CD14-positive monocyte (primary cell): ENCODE measurements at regions not wholly inside any gene's neighbourhood (a gene's known extent, or its start where the extent isn't known, plus 50 kb on each side); places are given as distances from the start of the nearest gene placed in this dataset.

Source experiments
- DNase-seq, 3 donors: peaks; one replicate each; pipeline ENCODE4 v3.0.0-alpha.2; 2011 to 2022
- H2AFZ ChIP-seq: 2 replicates; pipeline ENCODE4 v1.6.0; 2012; ENCODE audit warnings: mild to moderate bottlenecking, low read depth, low read length, inconsistent platforms; ENCODE audit not compliant: insufficient read depth, poor library complexity, severe bottlenecking
- H3K27ac ChIP-seq, 2 donors: 1 replicate in 1 of 2; 2 replicates in 1 of 2; pipeline ENCODE4 v1.5.1; 2012 to 2013; ENCODE audit warnings: low read length in 2 of 2, control low read depth in 1 of 2, inconsistent platforms in 1 of 2, low read depth in 1 of 2, mild to moderate bottlenecking in 1 of 2
- H3K27me3 ChIP-seq, 2 donors: one replicate each; pipeline versions ENCODE4 v1.6.0 to v1.6.1; 2011 to 2013; ENCODE audit warnings: low read length in 2 of 2; ENCODE audit not compliant: control insufficient read depth in 2 of 2, insufficient read depth in 2 of 2
- H3K36me3 ChIP-seq, 2 donors: replicated peaks in 1 of 2; 1 replicate in 1 of 2; 2 replicates in 1 of 2; pipeline versions ENCODE4 v1.5.1 to v1.6.1; 2012 to 2013; ENCODE audit warnings: low read length in 2 of 2, control low read depth in 1 of 2, inconsistent platforms in 1 of 2, mild to moderate bottlenecking in 1 of 2; ENCODE audit not compliant: insufficient read depth in 2 of 2, control insufficient read depth in 1 of 2
- H3K4me1 ChIP-seq, 2 donors: 1 replicate in 1 of 2; 2 replicates in 1 of 2; pipeline versions ENCODE4 v1.5.1 to v1.6.1; 2012 to 2013; ENCODE audit warnings: low read length in 2 of 2, control low read depth in 1 of 2, inconsistent platforms in 1 of 2, mild to moderate bottlenecking in 1 of 2, moderate library complexity in 1 of 2; ENCODE audit not compliant: insufficient read depth in 2 of 2, control insufficient read depth in 1 of 2
- H3K4me2 ChIP-seq: replicated peaks from 2 replicates; pipeline ENCODE3; 2012; ENCODE audit warnings: low read length, moderate library complexity, mild to moderate bottlenecking; ENCODE audit not compliant: poor library complexity, severe bottlenecking; ENCODE audit errors: extremely low read depth
- H3K4me3 ChIP-seq, 3 experiments: fragments of 200-600 bp in 1 of 3; sonication (generic) in 1 of 3; replicated peaks in 1 of 3; 1 replicate in 2 of 3; 2 replicates in 1 of 3; pipeline ENCODE4 v1.5.1; 2011 to 2013; ENCODE audit warnings: low read length in 3 of 3, mild to moderate bottlenecking in 3 of 3, control low read depth in 2 of 3, low read depth in 2 of 3, inconsistent platforms in 1 of 3, moderate library complexity in 1 of 3
- H3K79me2 ChIP-seq: 2 replicates; pipeline ENCODE4 v1.6.0; 2012; ENCODE audit warnings: mild to moderate bottlenecking, control low read depth, inconsistent platforms, low read length, moderate library complexity; ENCODE audit not compliant: insufficient read depth
- H3K9ac ChIP-seq: 2 replicates; pipeline ENCODE4 v1.6.0; 2017; ENCODE audit warnings: low read length, mild to moderate bottlenecking; ENCODE audit not compliant: insufficient read depth, poor library complexity, severe bottlenecking
- H3K9me3 ChIP-seq, 2 donors: replicated peaks in 1 of 2; 1 replicate in 1 of 2; 2 replicates in 1 of 2; pipeline versions ENCODE4 v1.5.1 to v1.6.1; 2012 to 2013; ENCODE audit warnings: low read length in 2 of 2, control low read depth in 1 of 2; ENCODE audit not compliant: control insufficient read depth in 1 of 2, insufficient read depth in 1 of 2
- H4K20me1 ChIP-seq: 2 replicates; pipeline ENCODE4 v1.6.0; 2012; ENCODE audit warnings: mild to moderate bottlenecking, low read length, control low read depth, moderate library complexity; ENCODE audit not compliant: insufficient read depth
- H3K27ac Mint-ChIP-seq, 7 donors: one replicate each; pipeline ENCODE4 v1.8.0; 2020; ENCODE audit warnings: mild to moderate bottlenecking in 7 of 7, mixed read lengths in 7 of 7, moderate library complexity in 6 of 7, inconsistent platforms in 2 of 7
- H3K27me3 Mint-ChIP-seq, 3 donors: one replicate each; pipeline ENCODE4 v1.8.0; 2021 to 2022; ENCODE audit warnings: low read depth in 3 of 3, mild to moderate bottlenecking in 3 of 3, mixed read lengths in 3 of 3, moderate library complexity in 3 of 3, inconsistent platforms in 1 of 3
- H3K36me3 Mint-ChIP-seq, 2 donors: one replicate each; pipeline ENCODE4 v1.8.0; 2020; ENCODE audit warnings: mixed read lengths in 2 of 2, inconsistent platforms in 1 of 2, mild to moderate bottlenecking in 1 of 2
- H3K4me1 Mint-ChIP-seq: one replicate; pipeline ENCODE4 v1.8.0; 2020; ENCODE audit warnings: mild to moderate bottlenecking, mixed read lengths
- H3K4me3 Mint-ChIP-seq, 2 donors: one replicate each; pipeline ENCODE4 v1.8.0; 2020; ENCODE audit warnings: mild to moderate bottlenecking in 2 of 2, mixed read lengths in 2 of 2, moderate library complexity in 1 of 2
- H3K9me3 Mint-ChIP-seq, 7 donors: one replicate each; pipeline ENCODE4 v1.8.0; 2020 to 2022; ENCODE audit warnings: mixed read lengths in 7 of 7, mild to moderate bottlenecking in 6 of 7, moderate library complexity in 6 of 7, inconsistent platforms in 2 of 7
- WGBS: methylation state at CpG from one replicate; pipeline ENCODE4 v1.1.5; 2013; ENCODE audit warnings: missing lambda C conversion rate; ENCODE audit not compliant: insufficient coverage; 5-methylcytosine and 5-hydroxymethylcytosine counted together
- intact Hi-C, 2 donors: fragments of 100-400 bp; cut with micrococcal nuclease; formaldehyde crosslinking; loops; one replicate each; pipeline versions ENCODE4 v1.15.0 to v1.15.1; 2023
- TF ChIP-seq, protein P1 (sequence below): fragments of 200-600 bp; IDR thresholded peaks from one replicate; pipeline ENCODE4 v1.8.0; 2022; ENCODE audit warnings: antibody characterized with exemption, mild to moderate bottlenecking

DNA sequence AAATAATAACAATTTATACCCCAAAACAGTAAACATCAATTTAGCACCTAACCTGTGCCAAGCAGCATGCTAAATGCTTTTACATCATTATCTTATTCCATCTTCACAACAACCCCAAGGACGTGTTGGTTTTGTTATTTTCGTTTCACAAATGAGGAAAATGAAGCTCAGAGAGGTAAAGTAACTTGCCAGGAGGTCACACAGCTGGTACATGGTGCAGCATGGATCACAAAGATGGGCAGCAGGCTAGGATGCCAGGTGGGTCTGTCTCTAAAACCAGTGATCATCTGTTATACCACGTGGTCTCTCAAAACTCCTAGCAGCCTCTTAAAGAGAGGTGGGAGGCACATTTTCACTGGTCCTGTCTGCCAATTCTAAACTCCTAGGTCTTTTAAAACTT, 323.6 kb upstream of the F9 start:
- TF ChIP-seq, protein P1, sequence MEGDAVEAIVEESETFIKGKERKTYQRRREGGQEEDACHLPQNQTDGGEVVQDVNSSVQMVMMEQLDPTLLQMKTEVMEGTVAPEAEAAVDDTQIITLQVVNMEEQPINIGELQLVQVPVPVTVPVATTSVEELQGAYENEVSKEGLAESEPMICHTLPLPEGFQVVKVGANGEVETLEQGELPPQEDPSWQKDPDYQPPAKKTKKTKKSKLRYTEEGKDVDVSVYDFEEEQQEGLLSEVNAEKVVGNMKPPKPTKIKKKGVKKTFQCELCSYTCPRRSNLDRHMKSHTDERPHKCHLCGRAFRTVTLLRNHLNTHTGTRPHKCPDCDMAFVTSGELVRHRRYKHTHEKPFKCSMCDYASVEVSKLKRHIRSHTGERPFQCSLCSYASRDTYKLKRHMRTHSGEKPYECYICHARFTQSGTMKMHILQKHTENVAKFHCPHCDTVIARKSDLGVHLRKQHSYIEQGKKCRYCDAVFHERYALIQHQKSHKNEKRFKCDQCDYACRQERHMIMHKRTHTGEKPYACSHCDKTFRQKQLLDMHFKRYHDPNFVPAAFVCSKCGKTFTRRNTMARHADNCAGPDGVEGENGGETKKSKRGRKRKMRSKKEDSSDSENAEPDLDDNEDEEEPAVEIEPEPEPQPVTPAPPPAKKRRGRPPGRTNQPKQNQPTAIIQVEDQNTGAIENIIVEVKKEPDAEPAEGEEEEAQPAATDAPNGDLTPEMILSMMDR: no peak
- no peak for DNase-seq
- no peak overlapping the region for H2AFZ ChIP-seq
- no peaks in the 10 kb centered on the region for H4K20me1 ChIP-seq
- Mint-ChIP-seq H3K4me3 (peak overlapping the region in 1 of 2 donors; percentile 11), H3K36me3 (peaks cover 3 to 4% of the 10 kb centered on the region in 2 donors), H3K27ac (no peak overlapping the region), H3K27me3 (peaks cover 49 to 78% (median 63%) of the 10 kb centered on the region in 3 donors), H3K9me3 (peaks cover 0 to 35% (median 18%) of the 10 kb centered on the region in 7 donors), H3K4me1 (peaks cover 12% of the 10 kb centered on the region)
- intact Hi-C loops: no loop called here
- no peak overlapping the region for H3K4me2 ChIP-seq
- H3K4me3 ChIP-seq: no peak overlapping the region
- H3K4me1 ChIP-seq: peaks cover 8 to 12% of the 10 kb centered on the region in 2 donors
- H3K27ac ChIP-seq: no peak overlapping the region
- H3K27me3 ChIP-seq: peaks cover 50 to 69% of the 10 kb centered on the region in 2 donors
- H3K36me3 ChIP-seq: no peaks in the 10 kb centered on the region
- no peaks in the 10 kb centered on the region for H3K79me2 ChIP-seq
- H3K9ac ChIP-seq: no peak overlapping the region
- whole genome bisulfite sequencing: no CpG with 5 or more reads among the region's 3 CpGs
- peaks cover 0 to 25% of the 10 kb centered on the region in 2 donors for H3K9me3 ChIP-seq

DNA sequence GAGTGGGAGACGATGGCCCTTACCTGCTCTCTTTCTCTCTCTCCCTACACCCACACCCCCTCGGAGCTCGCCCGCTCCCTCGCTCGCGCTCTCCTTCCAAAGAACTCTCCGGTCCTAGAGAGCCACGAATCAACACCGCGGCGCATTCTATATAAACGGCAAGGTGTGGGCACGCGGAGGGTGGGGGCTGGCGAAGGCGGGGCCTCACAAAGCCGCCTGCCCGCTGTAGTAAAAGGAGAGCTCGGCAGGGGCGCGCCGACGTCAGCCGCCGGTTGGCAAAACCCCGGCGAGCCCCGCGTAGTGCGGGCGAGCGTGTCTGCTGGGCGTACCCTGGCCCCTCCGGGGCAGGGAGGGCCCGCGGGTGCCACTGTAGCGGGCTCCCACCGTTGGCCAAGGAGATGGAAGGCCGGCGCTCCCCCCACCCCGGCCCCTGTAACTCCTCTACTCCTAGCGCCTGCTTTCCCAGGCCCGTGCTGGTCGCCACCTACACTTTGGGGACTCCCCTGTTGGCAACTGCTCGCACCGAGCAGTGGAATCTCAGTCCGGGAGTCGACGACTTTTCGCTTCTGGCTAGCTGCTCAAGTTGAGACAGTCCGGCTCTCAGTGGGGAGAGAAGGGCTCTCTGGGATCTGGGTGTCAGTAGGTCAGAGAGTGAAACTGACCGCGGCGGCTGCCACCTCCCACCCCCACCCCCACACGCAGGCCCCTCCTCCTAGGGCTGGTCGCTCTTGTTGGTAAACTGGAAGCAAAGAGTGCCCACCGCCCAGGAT, 325.5 kb upstream of the F9 start:
- Histone ChIP-seq H3K27me3 (peaks cover 46 to 72% of the 10 kb centered on the region in 2 donors), H3K9ac (peak overlapping the region; percentile 6)

More for the DNA sequence above, 325.5 kb upstream of the F9 start:
- Histone ChIP-seq H3K4me3 (peak overlapping the region; percentile 22 to 71 (median 39)), H2AFZ (peak overlapping the region; percentile 48), H3K4me1 (peaks cover 8 to 12% of the 10 kb centered on the region in 2 donors), H3K36me3 (no peaks in the 10 kb centered on the region), H3K27ac (no peak overlapping the region), H3K4me2 (peak overlapping the region; percentile 75), H4K20me1 (no peaks in the 10 kb centered on the region), H3K9me3 (peaks cover 0 to 25% of the 10 kb centered on the region in 2 donors), H3K79me2 (no peaks in the 10 kb centered on the region)
- Mint-ChIP-seq H3K4me3 (peak overlapping the region; percentile 82 to 94), H3K9me3 (peaks cover 0 to 35% (median 18%) of the 10 kb centered on the region in 7 donors), H3K4me1 (peaks cover 12% of the 10 kb centered on the region), H3K36me3 (peaks cover 3 to 4% of the 10 kb centered on the region in 2 donors), H3K27ac (peak overlapping the region in 2 of 7 donors; percentile 9 to 40), H3K27me3 (peaks cover 53 to 82% (median 62%) of the 10 kb centered on the region in 3 donors)
- 0% methylated on average over 22 of the region's 58 CpGs for WGBS
- peak in 1 of 3 donors; percentile 10 for DNase-seq
- TF ChIP-seq, protein P1: no peak
- intact Hi-C loops: no loop called here
